HPDE6-E6E7 (cell line): ENCODE measurements at regions not wholly inside any gene's neighbourhood (a gene's known extent, or its start where the extent isn't known, plus 50 kb on each side); places are given as distances from the start of the nearest gene placed in this dataset.

Source experiments
- DNase-seq: peaks from one replicate; pipeline ENCODE4 v3.0.0; 2011; ENCODE audit warnings: missing footprints; ENCODE audit errors: extremely low spot score

DNA sequence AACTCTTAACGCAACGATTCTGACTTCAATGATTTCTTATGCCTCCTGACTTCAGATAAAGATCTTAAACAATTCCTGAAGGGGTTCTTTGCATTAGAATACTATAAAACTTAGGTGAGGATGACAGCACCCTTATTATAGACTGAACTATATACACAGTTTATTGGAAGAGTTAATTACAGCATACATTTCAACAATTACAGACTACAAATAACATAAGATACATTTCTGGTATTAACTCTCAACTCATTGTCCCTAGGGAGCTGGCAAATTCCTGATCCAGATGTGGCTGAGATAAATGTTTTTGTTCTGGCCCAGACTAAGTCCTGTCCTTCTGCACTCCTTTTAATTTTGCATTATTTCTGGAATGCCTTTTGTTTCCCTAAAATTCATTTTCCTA lies 155.5 kb upstream of the TMC3 start:
- no peak for DNase-seq

DNA sequence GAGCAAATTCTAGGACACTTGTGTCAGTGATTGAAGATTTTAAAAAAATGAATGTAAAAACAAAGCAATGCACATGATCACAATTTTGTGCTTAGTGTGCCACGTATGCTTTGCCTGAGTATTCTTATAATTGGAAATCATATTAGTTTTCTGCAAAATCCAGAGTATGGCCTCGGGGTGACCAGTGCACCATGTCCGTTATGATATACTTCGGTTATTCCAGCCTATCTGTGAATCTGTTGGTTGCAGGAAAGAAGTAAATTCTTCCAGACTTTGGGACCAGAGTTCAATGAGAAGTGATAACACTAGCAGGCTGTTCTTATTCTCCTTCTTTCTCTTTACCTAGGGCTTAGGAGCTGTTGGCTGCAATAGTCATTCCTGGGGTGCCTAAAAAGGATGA lies 152.0 kb upstream of the TMC3 start:
- no peak for DNase-seq

DNA sequence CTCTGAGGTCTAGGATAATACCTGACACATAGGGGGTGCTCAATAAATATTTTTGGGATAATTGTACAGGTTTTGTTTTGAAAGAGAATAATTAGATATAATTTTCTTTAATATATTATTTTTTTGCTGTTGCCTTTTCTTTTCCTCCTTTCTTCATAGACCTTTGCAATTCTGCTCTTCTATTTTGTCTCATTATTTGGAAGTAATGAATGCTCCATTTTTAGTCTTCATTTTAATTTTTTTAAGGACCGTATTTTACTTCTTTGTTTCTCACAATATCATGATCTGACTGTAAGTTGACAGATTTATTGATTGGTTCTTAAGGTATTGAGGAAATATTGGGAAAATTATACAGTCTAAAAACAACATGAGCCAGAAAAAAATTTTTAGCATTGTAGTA lies 150.5 kb upstream of the TMC3 start:
- no peak for DNase-seq

DNA sequence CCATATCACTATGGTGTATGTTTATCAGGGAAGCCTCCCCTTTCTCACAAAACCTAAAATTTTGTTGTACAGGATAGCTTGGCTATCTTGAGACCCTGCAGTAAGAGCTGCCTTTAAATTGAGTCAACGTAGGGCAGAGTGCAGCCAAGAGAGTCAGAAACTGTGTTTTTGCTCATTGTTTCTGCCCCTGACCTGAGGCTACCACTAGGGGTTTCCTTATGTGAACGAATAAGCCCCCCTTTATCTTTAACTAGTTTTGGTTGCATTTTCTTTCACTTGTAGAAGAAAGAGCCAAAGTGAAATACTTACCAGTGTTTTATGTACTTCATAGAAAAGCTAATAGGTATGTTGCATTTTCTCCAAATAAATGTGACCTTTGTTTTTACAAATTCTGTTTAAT lies 149.9 kb upstream of the TMC3 start:
- no peak for DNase-seq

DNA sequence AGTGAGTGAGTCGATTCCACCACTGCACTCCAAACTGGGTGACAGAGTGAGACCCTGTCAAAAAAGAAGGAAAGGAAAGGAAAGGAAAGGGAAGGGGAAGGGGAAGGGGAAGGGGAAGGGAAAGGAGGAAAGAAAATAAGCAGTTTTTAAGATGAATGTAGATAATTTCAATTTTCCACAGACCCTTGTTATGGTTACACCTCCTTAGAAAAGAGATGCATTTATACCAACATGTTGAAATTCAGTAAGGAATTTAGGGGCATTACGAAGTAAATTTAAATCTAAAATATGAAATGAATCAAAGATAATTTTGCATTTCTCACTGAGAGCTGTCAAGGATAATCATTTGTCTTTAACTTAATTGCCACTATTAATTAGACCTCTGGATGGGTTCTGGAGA lies 146.5 kb upstream of the TMC3 start:
- no peak for DNase-seq

DNA sequence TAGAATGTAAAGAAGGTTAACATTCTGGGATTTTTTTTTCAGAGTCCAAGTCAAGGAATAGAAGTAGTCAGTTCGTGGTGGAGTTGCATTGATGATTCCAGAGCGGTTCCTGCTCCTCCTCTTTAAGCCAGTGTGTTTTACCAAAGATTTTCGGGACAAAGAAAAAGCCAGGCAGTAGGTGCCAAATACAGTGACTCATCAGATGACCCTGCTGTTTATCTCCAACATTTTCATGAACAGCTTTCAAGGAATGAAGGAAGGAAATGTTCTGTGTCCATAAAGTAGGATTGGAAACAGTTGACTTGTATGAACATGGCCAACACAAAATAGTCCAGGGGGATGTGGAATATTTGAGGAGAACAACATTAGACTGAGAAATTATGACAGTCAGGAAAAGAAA lies 142.4 kb upstream of the TMC3 start:
- DNase-seq, result no peak

DNA sequence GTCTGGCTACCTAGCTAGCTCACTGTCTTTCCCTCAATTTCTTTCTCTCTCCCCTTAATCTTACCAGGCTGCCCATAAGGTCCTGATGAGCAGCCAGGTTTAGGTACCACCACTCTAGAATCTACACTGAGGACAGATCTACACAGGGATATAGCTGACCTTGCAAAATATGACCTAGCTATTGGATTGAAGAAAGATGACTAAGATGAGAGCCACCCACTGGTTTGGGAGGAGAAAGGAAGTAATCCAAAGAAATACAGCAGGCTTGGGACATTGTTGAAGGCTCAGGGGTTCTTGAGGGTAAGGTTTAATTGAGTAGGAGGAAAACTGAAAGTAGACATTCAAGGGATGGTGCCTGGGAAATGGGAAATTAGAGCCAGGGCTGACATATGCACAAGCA lies 142.0 kb upstream of the TMC3 start:
- DNase-seq, result no peak

DNA sequence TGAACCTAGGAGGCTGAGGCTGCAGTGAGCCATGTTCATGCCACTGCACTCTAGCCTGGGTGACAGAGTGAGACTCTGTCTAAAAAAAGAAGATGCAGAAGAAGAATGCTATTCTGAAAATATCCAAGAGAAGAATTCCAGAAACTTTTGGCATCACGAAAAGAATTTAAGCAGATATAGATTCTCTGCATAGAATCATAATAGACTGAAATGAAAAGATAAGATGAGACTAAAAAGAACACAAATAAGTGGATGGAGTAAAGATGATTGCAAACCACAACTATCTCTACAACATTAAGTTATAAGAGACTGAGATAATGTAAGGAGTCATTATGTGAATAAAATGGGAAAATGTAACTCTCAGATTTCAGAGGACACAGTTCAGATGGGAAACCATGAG lies 140.7 kb upstream of the TMC3 start:
- no peak for DNase-seq

DNA sequence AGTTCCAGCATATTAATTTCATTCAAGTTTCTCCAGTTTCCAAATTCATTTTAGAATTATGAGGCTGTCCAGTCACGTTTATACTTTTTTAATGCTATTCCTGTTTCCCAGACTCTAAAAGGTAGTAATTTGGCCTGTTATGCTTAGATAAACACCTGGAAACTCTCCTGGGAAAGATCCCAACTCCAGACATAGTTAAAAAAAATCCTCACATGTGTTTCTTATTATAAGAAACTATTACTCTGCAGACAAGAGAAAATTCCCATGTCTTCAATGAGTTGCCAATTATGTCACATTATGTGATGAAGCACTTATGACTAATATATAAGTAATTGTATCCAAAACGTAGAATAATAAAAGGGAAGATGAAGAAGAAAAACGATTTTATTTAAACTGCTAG lies 137.1 kb upstream of the TMC3 start:
- no peak for DNase-seq

DNA sequence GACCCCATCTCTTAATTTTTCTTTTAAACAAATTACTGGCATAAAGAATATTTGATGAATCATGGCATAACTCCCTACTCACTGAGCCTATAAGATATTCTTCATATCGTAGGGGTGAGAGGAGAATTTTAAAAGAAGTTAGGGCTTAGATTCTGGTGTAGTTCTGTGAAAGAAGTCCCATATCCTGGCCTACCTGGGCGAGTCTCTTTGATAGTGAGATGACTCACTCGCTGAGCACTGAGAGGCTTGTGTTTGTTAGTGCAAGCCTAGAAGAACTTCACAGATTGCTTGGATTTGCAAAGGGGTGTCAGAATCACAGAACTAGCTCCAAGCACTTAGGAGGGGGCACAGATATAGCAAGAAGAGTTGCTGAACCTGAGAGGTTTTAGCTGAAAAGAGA lies 133.8 kb upstream of the TMC3 start:
- DNase-seq, result peak; percentile 37

DNA sequence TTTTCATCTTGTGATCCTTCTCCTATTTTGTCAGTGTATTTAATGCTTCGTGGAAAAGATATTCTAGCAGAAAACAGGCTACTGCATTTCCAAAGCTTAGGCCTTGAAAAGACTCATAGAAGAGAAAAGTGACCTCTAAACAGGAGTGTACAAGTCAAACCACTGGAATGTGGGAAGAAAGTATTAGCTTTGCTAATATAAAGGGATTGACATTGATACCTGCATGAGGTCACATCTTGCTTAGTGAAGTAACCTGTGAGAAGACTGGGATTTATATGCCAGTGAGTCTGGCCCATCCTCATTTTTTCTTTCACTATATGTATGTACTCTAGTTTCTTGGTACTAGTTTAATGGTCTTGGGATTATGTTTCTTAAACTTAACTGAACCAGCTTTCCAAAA lies 132.9 kb upstream of the TMC3 start:
- no peak for DNase-seq

DNA sequence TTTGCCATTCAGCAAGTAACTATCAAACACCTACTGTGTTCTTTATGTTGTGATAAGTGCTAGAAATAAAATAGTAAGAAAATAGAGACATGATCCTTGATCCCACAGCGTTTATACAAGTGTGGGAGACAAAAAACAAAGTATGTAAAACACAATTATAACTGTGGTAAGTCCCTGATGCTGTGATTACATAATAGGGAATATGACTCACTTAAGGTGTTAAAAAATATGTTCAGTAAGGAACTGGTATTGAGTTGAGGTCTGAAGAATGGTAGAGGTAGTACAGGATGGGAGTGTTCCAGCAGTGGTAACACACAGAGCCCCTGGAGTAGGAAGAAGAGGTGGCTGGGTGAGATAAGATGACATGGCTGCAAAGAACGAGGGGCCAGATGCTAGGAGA lies 132.1 kb upstream of the TMC3 start:
- no peak for DNase-seq

DNA sequence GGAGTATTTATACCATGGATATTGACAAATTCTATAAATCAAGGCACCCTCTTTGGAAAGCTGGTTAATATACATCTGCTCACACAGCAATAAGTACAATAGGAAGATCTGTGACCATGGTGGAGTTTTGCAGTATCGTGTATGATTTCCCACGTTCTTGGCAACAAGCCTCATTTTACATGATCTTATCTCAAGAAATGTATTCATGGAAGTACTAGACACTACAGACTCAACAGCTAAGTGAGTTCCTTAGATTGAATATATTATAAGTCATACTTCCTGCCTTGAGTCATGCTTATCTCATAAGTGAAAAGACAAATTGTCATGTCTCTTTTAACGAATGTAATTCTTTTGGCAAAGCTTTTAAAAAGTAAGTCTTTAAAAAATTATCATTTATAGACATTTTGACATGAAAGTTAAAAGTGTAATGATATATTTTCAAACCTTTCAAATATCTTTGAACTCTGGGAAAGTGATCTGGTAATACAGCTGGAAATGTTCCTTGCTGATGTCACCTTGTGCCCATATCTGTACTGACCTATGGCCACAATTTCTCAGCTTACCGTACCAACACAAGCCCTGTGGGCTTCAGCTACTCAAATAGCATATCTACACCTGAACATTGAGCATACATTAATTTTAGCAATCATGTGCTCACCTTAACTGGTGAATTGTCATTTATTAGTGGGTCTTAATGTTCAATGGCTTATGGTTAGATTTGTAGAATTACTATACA lies 130.3 kb upstream of the TMC3 start:
- DNase-seq, result no peak

DNA sequence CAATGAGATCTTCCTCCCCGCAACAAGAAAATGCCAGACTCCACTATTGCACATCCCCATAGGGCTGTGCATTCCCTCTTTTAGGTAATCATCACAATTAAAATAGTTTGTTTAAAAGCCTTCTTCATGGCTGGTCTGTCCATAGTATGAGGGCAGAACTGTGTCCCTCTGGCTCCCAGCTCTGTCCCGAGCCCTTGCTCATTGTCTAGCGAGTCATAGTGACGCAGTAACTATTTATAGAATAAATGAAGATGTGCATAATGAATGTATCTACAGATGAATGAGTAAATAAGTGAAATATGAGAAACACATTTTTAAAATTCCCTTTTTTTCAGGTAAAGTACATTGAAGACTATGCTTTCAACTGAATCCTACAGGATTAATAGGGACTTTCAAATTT lies 128.4 kb upstream of the TMC3 start:
- no peak for DNase-seq

DNA sequence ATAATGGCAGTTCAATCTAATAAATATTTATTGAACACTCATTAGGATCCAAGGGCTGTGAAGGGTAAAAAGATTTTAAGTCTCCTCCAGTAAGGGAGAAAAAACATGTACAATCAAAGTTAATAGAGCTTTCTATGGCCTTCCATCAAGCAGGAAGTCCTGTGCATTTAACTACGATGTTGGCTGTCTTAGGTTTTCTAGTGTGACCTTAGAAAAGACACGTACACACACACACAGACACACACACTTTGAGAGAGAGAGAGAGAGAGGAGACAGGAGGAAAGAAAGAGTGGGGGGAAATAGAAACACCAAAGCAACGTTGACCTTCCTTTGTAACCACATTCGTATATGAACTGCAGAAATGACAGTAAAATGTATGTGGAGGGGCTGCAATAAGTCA lies 126.1 kb upstream of the TMC3 start:
- DNase-seq, result no peak

DNA sequence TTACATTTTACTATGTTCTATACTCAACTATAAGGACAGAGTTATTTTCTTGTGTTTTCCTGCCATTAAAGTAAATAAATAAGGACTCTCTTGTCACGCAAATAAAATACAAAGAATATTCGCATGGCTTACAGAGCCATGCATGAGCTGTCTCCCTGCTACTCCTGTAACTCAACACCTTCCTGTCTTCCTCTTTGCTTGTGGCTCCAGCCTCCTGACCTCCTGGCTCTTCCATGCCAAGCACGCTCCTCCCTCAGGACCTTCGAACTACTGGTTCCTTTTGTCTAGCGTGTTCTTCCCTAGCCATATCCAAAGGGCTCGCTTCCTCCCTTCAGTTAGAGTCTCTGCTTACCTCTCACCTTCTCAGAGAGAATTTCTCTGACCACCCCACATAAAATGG lies 124.3 kb upstream of the TMC3 start:
- no peak for DNase-seq

DNA sequence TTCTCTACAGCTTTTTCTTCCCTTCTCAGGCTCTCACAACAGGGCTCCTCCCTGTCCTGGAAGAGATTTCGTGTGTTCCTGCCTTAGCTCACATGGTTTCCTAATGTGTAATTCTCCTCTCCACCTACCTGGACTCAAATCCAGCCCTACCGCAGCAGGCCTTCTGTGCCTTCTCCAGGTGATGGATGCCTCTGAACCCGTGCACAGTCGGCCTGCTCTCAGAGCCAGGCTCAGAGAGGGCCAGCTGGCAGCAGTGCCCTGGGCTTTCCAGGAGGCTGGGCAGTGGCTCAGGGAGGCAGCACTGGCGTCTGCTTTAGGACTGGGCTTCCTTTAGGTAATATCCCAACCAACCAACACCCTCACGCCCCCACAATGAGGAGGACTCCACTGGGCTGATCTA lies 123.2 kb upstream of the TMC3 start:
- DNase-seq, result no peak

DNA sequence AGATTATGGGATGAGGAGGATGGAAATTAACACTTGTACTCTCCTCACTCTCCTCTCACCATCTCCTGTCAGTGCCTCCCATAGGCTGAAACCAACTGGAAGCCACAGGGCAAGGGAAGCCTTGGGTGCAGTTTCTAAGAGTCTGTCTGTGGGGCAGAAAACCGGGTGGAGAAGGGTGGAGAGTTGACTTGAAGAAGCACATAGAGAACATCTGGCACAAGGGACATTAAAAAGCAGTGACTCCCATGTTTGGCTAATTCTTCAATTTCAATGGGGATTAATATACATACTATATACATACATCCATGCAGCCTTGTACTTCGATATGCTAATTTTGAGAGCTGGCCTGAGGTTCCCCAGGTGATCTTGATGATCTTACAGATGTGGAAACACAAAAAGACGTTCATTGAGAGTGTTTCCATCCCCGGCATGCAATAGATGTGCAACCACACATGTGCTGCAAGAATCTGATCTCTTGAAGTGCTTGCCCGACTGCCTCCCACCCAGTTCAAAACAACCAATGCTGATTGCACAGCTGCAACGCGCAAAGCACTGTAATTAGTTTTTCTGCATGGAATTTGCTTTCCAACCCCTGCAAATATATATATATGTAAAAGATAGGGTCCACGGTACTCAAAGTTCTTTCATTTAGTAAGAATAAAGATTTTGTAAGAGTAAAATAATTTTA lies 121.9 kb upstream of the TMC3 start:
- DNase-seq, result no peak

DNA sequence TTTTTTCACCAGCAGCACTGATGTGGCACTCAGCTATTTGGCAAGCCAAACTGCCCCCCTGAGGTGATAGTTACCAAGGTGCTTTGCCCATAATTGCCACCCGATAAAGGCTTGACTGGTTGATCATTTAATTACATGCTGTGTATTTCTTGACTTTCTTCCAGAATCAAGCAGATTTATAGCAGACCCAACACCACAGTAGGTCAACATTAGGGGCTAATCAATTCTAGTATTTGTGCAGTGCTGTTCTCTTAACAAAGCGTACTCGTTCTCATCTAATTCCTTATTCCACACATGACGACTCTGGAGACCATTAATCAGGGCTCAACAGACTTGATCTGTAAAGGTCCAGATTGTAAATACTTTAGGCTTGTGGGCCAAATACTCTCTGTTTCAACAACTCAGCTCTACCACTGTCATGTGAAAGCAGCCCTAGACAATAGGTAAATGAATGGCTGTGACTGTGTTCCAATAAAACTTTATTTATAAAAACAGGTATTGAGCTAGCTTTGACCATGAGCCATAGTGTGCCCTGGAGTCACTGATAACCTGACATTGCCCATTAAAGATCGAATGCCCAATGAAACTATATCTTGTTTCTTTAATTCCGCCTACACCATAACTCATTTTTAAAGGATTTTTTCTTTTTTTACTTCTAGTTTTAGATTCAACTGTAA lies 119.1 kb upstream of the TMC3 start:
- no peak for DNase-seq

DNA sequence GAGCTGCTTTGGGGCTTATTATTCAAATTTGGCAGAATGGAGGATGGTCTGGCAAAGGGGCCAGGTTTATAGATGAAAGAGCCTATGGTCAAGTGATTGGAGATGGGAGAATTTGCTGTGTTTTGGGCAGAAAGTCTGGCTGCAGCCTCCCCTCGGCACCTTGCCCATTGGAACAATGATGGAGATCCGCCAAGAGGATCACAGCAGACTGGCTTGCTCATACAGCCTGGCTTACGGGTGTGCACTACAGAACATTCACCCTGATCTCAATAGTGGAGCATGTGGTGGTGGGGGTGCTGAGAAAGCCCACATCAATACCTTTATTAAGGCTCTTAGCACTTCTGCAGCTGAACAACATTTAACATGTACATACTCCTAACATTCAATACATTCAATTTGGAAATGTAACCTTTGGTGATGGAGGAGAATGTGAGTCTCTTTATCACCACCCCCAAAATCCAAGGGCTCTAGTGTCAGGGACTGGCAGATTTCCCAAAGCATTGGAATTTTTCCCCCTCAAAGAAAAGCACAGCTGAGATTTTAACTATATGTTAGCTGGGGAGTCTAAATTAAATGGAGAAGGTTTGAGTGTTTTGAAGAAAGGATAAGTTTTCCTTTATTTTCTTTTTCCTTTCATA lies 118.4 kb upstream of the TMC3 start:
- no peak for DNase-seq

DNA sequence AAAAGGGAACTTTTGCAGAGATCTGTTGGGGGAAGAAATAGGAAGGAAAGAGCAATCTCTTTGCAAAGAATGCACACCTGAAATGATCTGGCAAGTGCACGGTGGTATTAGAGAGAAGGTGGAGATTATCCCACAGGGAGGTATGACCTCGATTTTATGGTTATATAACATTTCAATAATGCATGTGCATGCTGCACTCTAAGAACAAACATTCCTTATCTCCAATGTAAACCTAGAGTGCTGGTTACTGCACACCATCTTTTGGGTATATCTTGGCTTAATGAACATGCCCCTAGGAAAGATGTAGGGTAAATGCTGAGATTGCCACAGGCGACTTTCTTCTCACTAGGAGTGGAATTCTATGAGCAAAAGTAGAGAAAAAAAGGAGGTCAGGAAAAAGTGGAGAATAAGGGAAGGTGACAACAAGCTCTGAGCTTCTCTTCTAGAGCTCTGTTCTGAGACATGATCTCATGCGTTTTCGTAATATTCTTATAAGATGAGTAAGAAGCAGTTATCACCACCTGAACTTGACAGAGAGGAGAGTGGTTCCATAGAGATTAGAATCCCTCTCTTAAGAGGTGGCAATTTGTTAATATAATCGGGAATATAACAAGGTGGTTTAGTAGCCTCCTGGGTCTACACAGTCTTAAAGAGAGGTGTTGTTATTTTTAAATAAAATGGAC lies 117.5 kb upstream of the TMC3 start:
- DNase-seq, result no peak

DNA sequence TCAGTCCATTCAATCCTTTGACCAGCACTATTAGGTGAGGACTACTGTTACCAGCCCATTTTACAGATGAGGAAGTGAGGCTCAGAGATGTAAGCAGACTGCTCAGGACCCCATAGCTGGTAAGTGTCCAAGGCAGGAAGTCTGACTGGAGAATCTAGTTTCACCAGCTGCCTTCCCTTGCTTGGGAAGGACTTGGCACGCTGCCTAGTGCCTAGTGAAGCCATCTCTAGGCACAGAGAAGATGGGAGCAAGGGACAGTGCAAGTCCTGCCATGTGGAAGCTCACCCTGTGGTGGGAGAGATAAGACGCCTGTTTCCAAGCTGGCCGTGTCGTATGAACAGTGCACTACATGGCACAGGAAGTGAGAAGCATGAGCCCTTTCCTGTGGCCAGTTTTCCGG lies 111.8 kb upstream of the TMC3 start:
- DNase-seq, result no peak
